Hematopoietic multipotent progenitor cell treated with erythropoietin and hydrocortisone succinate and interleukin-3 and kit ligand, for 8 days (in vitro differentiated cells): ENCODE measurements at regions not wholly inside any gene's neighbourhood (a gene's known extent, or its start where the extent isn't known, plus 50 kb on each side); places are given as distances from the start of the nearest gene placed in this dataset.

Experiments
- DNase-seq: peaks from one replicate; pipeline ENCODE4 v3.0.0-alpha.2; 2015

DNA sequence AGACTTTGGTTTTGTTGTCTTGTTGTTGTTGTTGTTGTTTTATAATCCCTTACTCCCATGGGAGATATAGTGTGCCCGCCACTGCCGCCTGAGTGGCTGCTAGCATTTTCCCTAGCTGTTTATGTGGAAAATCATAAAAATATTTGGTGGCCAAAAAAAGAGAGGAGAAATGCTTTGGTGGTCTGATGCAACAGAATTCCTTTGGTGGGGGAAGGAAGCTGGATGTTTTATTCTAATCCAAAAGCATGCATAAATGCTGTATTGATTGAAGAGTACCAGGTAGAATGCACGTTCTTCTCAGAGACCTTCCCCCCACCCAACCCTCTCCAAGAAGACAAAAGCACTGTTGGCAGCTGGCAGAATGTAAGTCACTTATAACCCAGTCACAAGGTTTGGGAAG is 93.2 kb downstream of the C17orf67 start:
- DNase-seq: no peak
